ENCODE measurements at regions not wholly inside any gene's neighbourhood (a gene's known extent, or its start where the extent isn't known, plus 50 kb on each side); places are given as distances from the start of the nearest gene placed in this dataset.

- no peak overlapping the region for H3K9ac ChIP-seq (ENCODE audit: low read length)
- H3K79me2 ChIP-seq (ENCODE audit: insufficient read depth, low read length), result no peaks in the 10 kb centered on the region
- H3K4me1 ChIP-seq (ENCODE audit: insufficient read depth, low read length, severe bottlenecking), result no peaks in the 10 kb centered on the region
- H3K27me3 ChIP-seq (ENCODE audit: insufficient read depth, low read length), result no peaks in the 10 kb centered on the region
- no peaks in the 10 kb centered on the region for H3K9me2 ChIP-seq (ENCODE audit: low read depth, low read length)
- no peak overlapping the region for H3K27ac ChIP-seq (ENCODE audit: low read depth, low read length, poor library complexity, severe bottlenecking)
- H3F3A ChIP-seq (ENCODE audit: insufficient read depth, low read length), result no peaks in the 10 kb centered on the region
- no peaks in the 10 kb centered on the region for H3K9me3 ChIP-seq (ENCODE audit: low read length)
- no peak overlapping the region for H3K4me3 ChIP-seq (ENCODE audit: low read depth, low read length, poor library complexity, severe bottlenecking)
- no peak for TF ChIP-seq CTCF (IDR thresholded peaks at IDR 0.05; ENCODE audit: low read length)
- no peak for TF ChIP-seq EZH2 (IDR thresholded peaks at IDR 0.05; ENCODE audit: borderline replicate concordance, low read length)
- no peak overlapping the region for H2AFZ ChIP-seq (ENCODE audit: low read length)
- no peaks in the 10 kb centered on the region for H3K36me3 ChIP-seq (ENCODE audit: insufficient read depth, low read length)
- no peaks in the 10 kb centered on the region for H4K20me1 ChIP-seq (ENCODE audit: insufficient read depth, low read length)
- no peak overlapping the region for H3K4me2 ChIP-seq (ENCODE audit: low read length)
These were observed 209.8 kb upstream of the SEMA3D start for GRCh38 chr7:85396676-85397075.

- H3K9me2 ChIP-seq (ENCODE audit: low read depth, low read length), result no peaks in the 10 kb centered on the region
These were observed 205.9 kb upstream of the SEMA3D start for GRCh38 chr7:85392789-85393188.

GRCh38 chr7:85392326-85392725, 205.5 kb upstream of the SEMA3D start:
- TF ChIP-seq CTCF (IDR thresholded peaks at IDR 0.05; ENCODE audit: low read length) (no peak), EZH2 (IDR thresholded peaks at IDR 0.05; ENCODE audit: borderline replicate concordance, low read length) (no peak)
- H3K4me3 ChIP-seq (ENCODE audit: low read depth, low read length, poor library complexity, severe bottlenecking), result no peak overlapping the region
- no peaks in the 10 kb centered on the region for H3K27me3 ChIP-seq (ENCODE audit: insufficient read depth, low read length)
- no peaks in the 10 kb centered on the region; the same call in 1 of the 2 replicates for H4K20me1 ChIP-seq (ENCODE audit: insufficient read depth, low read length)
- H3K9me3 ChIP-seq (ENCODE audit: low read length), result no peaks in the 10 kb centered on the region
- no peaks in the 10 kb centered on the region for H3K4me1 ChIP-seq (ENCODE audit: insufficient read depth, low read length, severe bottlenecking)
- H3K4me2 ChIP-seq (ENCODE audit: low read length), result no peak overlapping the region
- H3K9me2 ChIP-seq (ENCODE audit: low read depth, low read length), result no peaks in the 10 kb centered on the region
- no peak overlapping the region for H2AFZ ChIP-seq (ENCODE audit: low read length)
- H3F3A ChIP-seq (ENCODE audit: insufficient read depth, low read length), result no peaks in the 10 kb centered on the region
- no peaks in the 10 kb centered on the region for H3K79me2 ChIP-seq (ENCODE audit: insufficient read depth, low read length)
- no peak overlapping the region for H3K9ac ChIP-seq (ENCODE audit: low read length)
- H3K27ac ChIP-seq (ENCODE audit: low read depth, low read length, poor library complexity, severe bottlenecking), result no peak overlapping the region
- no peaks in the 10 kb centered on the region for H3K36me3 ChIP-seq (ENCODE audit: insufficient read depth, low read length)

More at GRCh38 chr7:85392789-85393188, 205.9 kb upstream of the SEMA3D start:
- H3K4me2 ChIP-seq (ENCODE audit: low read length), result no peak overlapping the region
- no peak overlapping the region for H2AFZ ChIP-seq (ENCODE audit: low read length)
- H4K20me1 ChIP-seq (ENCODE audit: insufficient read depth, low read length), result no peaks in the 10 kb centered on the region; the same call in 1 of the 2 replicates
- H3K4me1 ChIP-seq (ENCODE audit: insufficient read depth, low read length, severe bottlenecking), result no peaks in the 10 kb centered on the region
- TF ChIP-seq EZH2 (IDR thresholded peaks at IDR 0.05; ENCODE audit: borderline replicate concordance, low read length), result no peak
- no peak for TF ChIP-seq CTCF (IDR thresholded peaks at IDR 0.05; ENCODE audit: low read length)
- H3K9ac ChIP-seq (ENCODE audit: low read length), result no peak overlapping the region
- no peaks in the 10 kb centered on the region for H3K79me2 ChIP-seq (ENCODE audit: insufficient read depth, low read length)
- no peaks in the 10 kb centered on the region for H3K36me3 ChIP-seq (ENCODE audit: insufficient read depth, low read length)
- no peak overlapping the region for H3K4me3 ChIP-seq (ENCODE audit: low read depth, low read length, poor library complexity, severe bottlenecking)
- no peak overlapping the region for H3K27ac ChIP-seq (ENCODE audit: low read depth, low read length, poor library complexity, severe bottlenecking)
- no peaks in the 10 kb centered on the region for H3K27me3 ChIP-seq (ENCODE audit: insufficient read depth, low read length)
- no peaks in the 10 kb centered on the region for H3K9me3 ChIP-seq (ENCODE audit: low read length)
- H3F3A ChIP-seq (ENCODE audit: insufficient read depth, low read length), result no peaks in the 10 kb centered on the region

Data from OCI-LY1 (cell line).